PC-9 (cell line): ENCODE measurements at regions not wholly inside any gene's neighbourhood (a gene's known extent, or its start where the extent isn't known, plus 50 kb on each side); places are given as distances from the start of the nearest gene placed in this dataset.

Experiments used
- BruUV-seq: library from RNA; stranded (reverse); fragments of 400-500 nt; replicated peaks from 2 replicates; lab custom pipeline; 2021; lab: Mats Ljungman, UMichigan
- CTCF ChIA-PET: fragments of 300-600 bp; sonication (Branson Sonifier 250); formaldehyde crosslinking; loops from one replicate; lab custom pipeline; 2022; ENCODE audit warnings: antibody characterized with exemption; lab: Charles Lee
- POLR2A ChIA-PET: fragments of 300-600 bp; sonication (Branson Sonifier 250); formaldehyde crosslinking; loops from one replicate; lab custom pipeline; 2022; ENCODE audit warnings: antibody characterized with exemption; ENCODE audit not compliant: unreplicated experiment; lab: Charles Lee
- DNase-seq, 2 experiments: peaks; one replicate each; pipeline versions ENCODE4 v3.0.0 to v3.0.0-alpha.2; 2015 to 2022; ENCODE audit warnings: mixed read lengths in 1 of 2
- H2AFZ ChIP-seq: fragments of 200-600 bp; sonication (generic); 2 replicates; pipeline ENCODE4 v1.8.1; 2017; ENCODE audit warnings: antibody characterized with exemption
- H3F3A ChIP-seq: fragments of 200-600 bp; sonication (generic); 2 replicates; pipeline ENCODE4 v1.8.1; 2017; ENCODE audit warnings: antibody characterized with exemption, mild to moderate bottlenecking, low read depth; ENCODE audit not compliant: insufficient read depth
- H3K27ac ChIP-seq: fragments of 200-600 bp; sonication (generic); 2 replicates; pipeline ENCODE4 v1.6.1; 2016; ENCODE audit warnings: mixed run types
- H3K27me3 ChIP-seq: fragments of 200-600 bp; sonication (generic); 2 replicates; pipeline ENCODE4 v1.6.1; 2016; ENCODE audit warnings: low read depth, mixed run types; ENCODE audit not compliant: insufficient read depth
- H3K36me3 ChIP-seq: fragments of 200-600 bp; sonication (generic); 2 replicates; pipeline ENCODE4 v1.6.1; 2016; ENCODE audit warnings: low read depth, mixed run types
- H3K4me1 ChIP-seq: fragments of 200-600 bp; sonication (generic); replicated peaks from 2 replicates; pipeline ENCODE4 v1.6.1; 2016; ENCODE audit warnings: mixed run types; ENCODE audit not compliant: insufficient read depth
- H3K4me2 ChIP-seq: fragments of 200-600 bp; sonication (generic); 2 replicates; pipeline ENCODE4 v1.6.1; 2017; ENCODE audit warnings: mixed run types
- H3K4me3 ChIP-seq: fragments of 200-600 bp; sonication (generic); 2 replicates; pipeline ENCODE4 v1.6.1; 2016; ENCODE audit warnings: mixed run types
- H3K79me2 ChIP-seq: fragments of 200-600 bp; sonication (generic); 2 replicates; pipeline ENCODE4 v1.6.1; 2017; ENCODE audit warnings: low read depth, mixed run types
- H3K9me2 ChIP-seq: fragments of 200-600 bp; sonication (generic); 2 replicates; pipeline ENCODE4 v1.8.1; 2017; ENCODE audit warnings: mild to moderate bottlenecking; ENCODE audit not compliant: insufficient read depth
- H3K9me3 ChIP-seq: fragments of 200-600 bp; sonication (generic); 2 replicates; pipeline ENCODE4 v1.8.1; 2016; ENCODE audit warnings: low read depth; ENCODE audit not compliant: insufficient read depth
- H4K20me1 ChIP-seq: fragments of 200-600 bp; sonication (generic); 2 replicates; pipeline ENCODE4 v1.8.1; 2017; ENCODE audit not compliant: insufficient read depth
- CTCF ChIP-seq: fragments of 200-600 bp; sonication (generic); conservative IDR thresholded peaks from 2 replicates; pipeline ENCODE4 v1.6.1; 2017; ENCODE audit warnings: mixed run types, antibody characterized with exemption, mild to moderate bottlenecking, moderate library complexity
- EZH2 ChIP-seq: fragments of 200-600 bp; sonication (generic); IDR thresholded peaks from 2 replicates; pipeline ENCODE4 v1.8.0; 2017; ENCODE audit warnings: antibody characterized with exemption, low read depth
- intact Hi-C: fragments of 100-400 bp; cut with micrococcal nuclease; formaldehyde crosslinking; loops from one replicate; pipeline ENCODE4 v1.10.0; 2022; ENCODE audit not compliant: unreplicated experiment

- intact Hi-C loops = no loop called here
- Histone ChIP-seq H3K4me1 (no peaks in the 10 kb centered on the region), H3K36me3 (no peaks in the 10 kb centered on the region), H3K9me2 (no peaks in the 10 kb centered on the region), H3K9me3 (no peaks in the 10 kb centered on the region), H3K4me3 (no peak overlapping the region), H4K20me1 (no peaks in the 10 kb centered on the region), H3K4me2 (no peak overlapping the region), H3F3A (no peaks in the 10 kb centered on the region), H3K27ac (no peak overlapping the region), H3K79me2 (no peaks in the 10 kb centered on the region), H2AFZ (no peak overlapping the region), H3K27me3 (no peaks in the 10 kb centered on the region)
- TF ChIP-seq CTCF (no peak), EZH2 (no peak)
- ChIA-PET POLR2A (no interaction called here), CTCF (no interaction called here)
- BruUV-seq = no TSS peak
- no peak for DNase-seq
Measured at GRCh38 chr15:25177955-25178801, 223.4 kb downstream of the SNRPN start.

- POLR2A ChIA-PET = no interaction called here
- Histone ChIP-seq H3K79me2 (no peaks in the 10 kb centered on the region), H3F3A (no peaks in the 10 kb centered on the region), H3K27me3 (no peaks in the 10 kb centered on the region), H3K4me1 (no peaks in the 10 kb centered on the region), H3K4me3 (no peak overlapping the region), H3K9me3 (no peaks in the 10 kb centered on the region), H2AFZ (no peak overlapping the region), H3K36me3 (no peaks in the 10 kb centered on the region), H4K20me1 (no peaks in the 10 kb centered on the region), H3K27ac (no peak overlapping the region), H3K9me2 (no peaks in the 10 kb centered on the region), H3K4me2 (no peak overlapping the region)
- CTCF ChIA-PET = no interaction called here
- intact Hi-C loops = no loop called here
- no TSS peak for BruUV-seq
- no peak for TF ChIP-seq EZH2
- TF ChIP-seq CTCF = no peak
- no peak for DNase-seq
Measured at GRCh38 chr15:25178835-25179672, 224.3 kb downstream of the SNRPN start.

GRCh38 chr15:25179673-25180511, 225.1 kb downstream of the SNRPN start:
- intact Hi-C loops = no loop called here
- no peaks in the 10 kb centered on the region for H3K79me2 ChIP-seq
- no peaks in the 10 kb centered on the region for H3K4me1 ChIP-seq
- H3F3A ChIP-seq = no peaks in the 10 kb centered on the region
- no peaks in the 10 kb centered on the region for H3K27me3 ChIP-seq
- no peaks in the 10 kb centered on the region for H3K9me2 ChIP-seq
- POLR2A ChIA-PET = no interaction called here
- no peaks in the 10 kb centered on the region for H3K36me3 ChIP-seq
- CTCF ChIA-PET = no interaction called here
- BruUV-seq = no TSS peak
- no peak overlapping the region for H3K27ac ChIP-seq
- no peak for DNase-seq
- TF ChIP-seq CTCF (no peak), EZH2 (no peak)
- H3K4me3 ChIP-seq = no peak overlapping the region
- no peaks in the 10 kb centered on the region for H4K20me1 ChIP-seq
- no peaks in the 10 kb centered on the region for H3K9me3 ChIP-seq
- H2AFZ ChIP-seq = no peak overlapping the region
- no peak overlapping the region for H3K4me2 ChIP-seq
